GM13977 (cell line): ENCODE measurements at regions not wholly inside any gene's neighbourhood (a gene's known extent, or its start where the extent isn't known, plus 50 kb on each side); places are given as distances from the start of the nearest gene placed in this dataset.

ENCODE experiments used
- DNase-seq: peaks from one replicate; pipeline ENCODE4 v3.0.0; 2012; ENCODE audit warnings: low spot score
- in situ Hi-C: fragments of 300-500 bp; cut with MboI; formaldehyde crosslinking; loops from one replicate; pipeline ENCODE4 v1.12.0; 2022; ENCODE audit warnings: low sequenced_read_pairs, low pct_unique_long_range_greater_than_20kb, mixed read lengths, inconsistent platforms; ENCODE audit not compliant: unreplicated experiment
- TF ChIP-seq, protein P1 (sequence below): IDR thresholded peaks from 2 replicates; pipeline ENCODE4 v1.5.1; 2012; ENCODE audit warnings: mild to moderate bottlenecking, control low read depth; ENCODE audit not compliant: insufficient read depth; ENCODE audit errors: extremely low read depth, missing control alignments

DNA sequence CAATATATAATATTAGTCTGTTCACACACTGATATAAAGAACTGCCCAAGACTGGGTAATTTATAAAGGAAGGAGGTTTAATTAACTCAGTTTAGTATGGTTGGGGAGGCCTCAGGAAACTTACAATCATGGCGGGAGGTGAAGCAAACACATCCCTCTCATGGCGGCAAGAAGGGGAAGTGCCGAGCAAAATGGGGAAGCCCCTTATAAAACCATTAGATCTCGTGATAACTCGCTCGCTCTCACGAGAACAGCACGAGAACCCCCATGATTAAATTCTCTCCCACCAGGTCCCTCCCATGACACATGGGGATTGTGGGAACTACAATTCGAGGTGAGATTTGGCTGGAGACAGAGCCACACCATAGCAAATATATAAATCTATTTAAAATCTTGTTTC lies 269.8 kb downstream of the ATP23 start:
- in situ Hi-C loops: no loop called here
- TF ChIP-seq, protein P1, sequence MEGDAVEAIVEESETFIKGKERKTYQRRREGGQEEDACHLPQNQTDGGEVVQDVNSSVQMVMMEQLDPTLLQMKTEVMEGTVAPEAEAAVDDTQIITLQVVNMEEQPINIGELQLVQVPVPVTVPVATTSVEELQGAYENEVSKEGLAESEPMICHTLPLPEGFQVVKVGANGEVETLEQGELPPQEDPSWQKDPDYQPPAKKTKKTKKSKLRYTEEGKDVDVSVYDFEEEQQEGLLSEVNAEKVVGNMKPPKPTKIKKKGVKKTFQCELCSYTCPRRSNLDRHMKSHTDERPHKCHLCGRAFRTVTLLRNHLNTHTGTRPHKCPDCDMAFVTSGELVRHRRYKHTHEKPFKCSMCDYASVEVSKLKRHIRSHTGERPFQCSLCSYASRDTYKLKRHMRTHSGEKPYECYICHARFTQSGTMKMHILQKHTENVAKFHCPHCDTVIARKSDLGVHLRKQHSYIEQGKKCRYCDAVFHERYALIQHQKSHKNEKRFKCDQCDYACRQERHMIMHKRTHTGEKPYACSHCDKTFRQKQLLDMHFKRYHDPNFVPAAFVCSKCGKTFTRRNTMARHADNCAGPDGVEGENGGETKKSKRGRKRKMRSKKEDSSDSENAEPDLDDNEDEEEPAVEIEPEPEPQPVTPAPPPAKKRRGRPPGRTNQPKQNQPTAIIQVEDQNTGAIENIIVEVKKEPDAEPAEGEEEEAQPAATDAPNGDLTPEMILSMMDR: no peak

DNA sequence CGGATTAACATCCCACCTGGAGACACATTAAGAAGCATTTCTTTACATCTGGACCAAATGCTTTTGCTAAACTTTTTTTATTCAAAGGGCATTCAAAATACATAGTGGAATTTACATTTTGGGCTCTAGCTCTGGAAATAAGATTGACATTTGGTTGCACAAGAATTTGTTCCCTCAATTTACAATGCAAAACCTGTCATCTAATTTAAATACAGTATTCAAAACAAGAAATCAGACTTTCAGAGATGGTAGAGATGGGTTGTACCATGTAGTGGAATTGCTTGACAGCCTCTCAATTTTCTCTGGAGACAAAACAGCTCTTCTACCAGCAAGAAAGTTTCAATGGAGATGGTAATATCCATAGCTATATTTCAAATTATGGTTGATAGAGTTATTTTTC lies 275.8 kb downstream of the ATP23 start:
- DNase-seq: no peak
- in situ Hi-C loops: no loop called here
- TF ChIP-seq, protein P1: no peak

More for the DNA sequence above, 269.8 kb downstream of the ATP23 start:
- no peak for DNase-seq

DNA sequence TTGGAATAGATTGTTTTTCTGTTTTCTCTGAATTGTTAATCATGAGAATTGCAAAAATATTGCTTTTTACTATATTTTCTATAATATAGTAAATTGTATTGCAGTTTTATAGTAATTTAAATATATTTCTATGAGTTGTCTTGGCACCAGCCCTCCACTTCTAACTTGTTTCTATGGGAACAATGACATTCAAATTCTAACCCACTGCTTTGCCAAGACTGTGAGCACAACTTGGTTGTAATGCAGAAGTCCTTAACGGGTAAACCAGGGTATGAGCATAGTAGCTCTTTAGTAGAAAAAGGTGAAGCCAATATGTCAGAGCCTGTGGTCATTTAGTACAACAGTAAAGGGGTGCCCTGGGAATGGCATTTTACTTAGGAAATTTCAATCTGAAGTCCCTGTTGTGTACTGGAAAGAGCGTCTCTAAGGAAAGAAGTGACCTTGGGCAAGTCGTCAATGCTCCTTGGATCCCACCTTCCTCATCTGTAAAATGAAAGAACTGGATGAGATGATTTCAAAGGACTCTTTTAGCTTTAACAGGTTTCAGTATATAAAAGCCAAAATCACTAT lies 283.3 kb downstream of the ATP23 start:
- in situ Hi-C loops: no loop called here

DNA sequence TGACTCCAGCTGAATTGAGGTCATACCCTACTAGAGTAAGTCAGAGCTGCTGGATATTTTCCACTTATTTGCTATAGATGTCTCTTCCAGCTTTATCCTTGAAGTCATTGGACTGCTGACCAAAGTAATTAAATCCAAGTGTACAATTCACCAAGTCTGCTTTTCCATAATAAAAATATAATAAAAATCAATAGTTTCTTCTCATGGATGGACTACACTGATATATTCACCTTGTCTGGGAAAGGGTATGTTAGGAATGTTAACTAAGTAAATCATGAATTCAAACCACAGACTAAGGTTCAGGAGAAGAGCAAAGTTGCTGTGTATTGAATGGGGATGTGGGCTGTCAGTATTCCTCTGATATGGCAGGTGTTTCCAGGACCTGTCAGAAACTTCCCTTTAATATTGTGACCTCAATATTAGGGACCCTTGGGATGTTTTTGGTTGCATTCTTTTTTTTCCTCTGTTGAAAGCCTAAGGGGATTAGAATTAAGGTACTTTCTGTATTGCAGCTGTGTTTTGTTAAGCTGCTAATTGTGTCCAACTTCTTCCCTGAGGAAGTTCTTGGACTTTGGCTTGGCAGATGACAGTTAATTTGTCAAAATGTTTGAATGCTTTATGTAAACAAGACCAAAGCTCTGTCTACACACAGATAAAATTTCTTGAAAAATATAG lies 284.0 kb downstream of the ATP23 start:
- DNase-seq: no peak
- TF ChIP-seq, protein P1: no peak
- in situ Hi-C loops: no loop called here

More for the DNA sequence above, 283.3 kb downstream of the ATP23 start:
- TF ChIP-seq, protein P1: no peak
- DNase-seq: no peak

DNA sequence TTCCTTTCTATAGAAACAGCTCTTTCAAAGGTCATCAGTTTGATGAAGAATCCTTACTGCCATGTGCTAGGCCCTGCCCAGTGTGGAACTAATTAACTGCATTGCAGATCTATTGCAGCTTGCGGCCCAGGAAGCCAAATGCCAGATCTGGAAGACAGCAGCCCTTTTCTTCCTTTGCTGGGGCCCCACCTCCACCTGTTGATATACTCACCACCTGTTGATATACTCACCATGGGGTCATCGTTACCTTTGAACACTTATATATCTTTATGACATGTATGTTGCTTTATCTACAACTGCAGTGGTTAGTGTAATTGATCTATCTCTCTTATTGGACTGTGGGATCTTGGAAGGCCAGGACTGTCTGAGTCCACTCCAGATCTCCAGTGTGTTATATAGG lies 292.5 kb downstream of the ATP23 start:
- TF ChIP-seq, protein P1: no peak
- in situ Hi-C loops: no loop called here
- no peak for DNase-seq

DNA sequence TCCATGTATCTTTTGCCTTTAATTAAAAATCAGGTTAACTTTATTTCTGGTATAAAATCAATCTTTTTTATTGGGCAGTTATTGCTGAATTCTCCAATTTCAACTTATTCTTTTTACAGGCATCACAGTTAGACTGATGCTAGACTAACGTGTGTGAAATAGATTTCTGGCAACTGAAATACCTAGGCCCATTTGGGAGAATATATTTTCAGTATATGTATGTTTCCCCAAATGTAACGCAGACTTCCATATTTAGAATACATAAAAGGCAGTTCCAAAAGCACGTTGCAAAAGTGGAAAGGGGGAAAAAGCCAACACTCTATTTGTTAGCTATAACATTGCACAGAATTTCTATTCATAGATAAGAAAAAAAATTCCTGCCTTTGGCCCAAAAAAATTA lies 297.0 kb downstream of the ATP23 start:
- TF ChIP-seq, protein P1: no peak
- in situ Hi-C loops: no loop called here

More for the DNA sequence above, 297.0 kb downstream of the ATP23 start:
- DNase-seq: no peak
